H1 (cell line): ENCODE measurements at regions not wholly inside any gene's neighbourhood (a gene's known extent, or its start where the extent isn't known, plus 50 kb on each side); places are given as distances from the start of the nearest gene placed in this dataset.

Source experiments
- CTCF ChIA-PET: fragments of 300-600 bp; sonication (Branson Sonifier 250); formaldehyde crosslinking; loops from one replicate; lab custom pipeline; 2021; ENCODE audit not compliant: partially characterized antibody; lab: Charles Lee
- POLR2A ChIA-PET: fragments of 300-600 bp; sonication (Branson Sonifier 250); formaldehyde crosslinking; loops from one replicate; lab custom pipeline; 2021; ENCODE audit warnings: inconsistent platforms; ENCODE audit not compliant: partially characterized antibody; lab: Charles Lee
- DNase-seq, 2 experiments: peaks; one replicate each; pipeline versions ENCODE4 v3.0.0 to v3.0.0-alpha.2; 2010 to 2022; ENCODE audit warnings: low spot score in 2 of 2, low read depth in 1 of 2, mixed read lengths in 1 of 2
- FAIRE-seq: peaks from 2 replicates; lab custom pipeline; 2011; peaks lifted over from hg19 to GRCh38; lab: Jason Lieb, UNC
- H2AFZ ChIP-seq: 2 replicates; pipeline ENCODE4 v1.8.1; 2012; ENCODE audit warnings: low read length, inconsistent platforms
- H2AK5ac ChIP-seq: 2 replicates; pipeline ENCODE4 v1.6.1; 2013; ENCODE audit warnings: low read depth, low read length
- H2BK120ac ChIP-seq: replicated peaks from 2 replicates; pipeline ENCODE3; 2013; ENCODE audit warnings: low read depth, low read length, inconsistent platforms
- H2BK12ac ChIP-seq: 2 replicates; pipeline ENCODE4 v1.6.1; 2013; ENCODE audit warnings: low read depth, low read length
- H2BK15ac ChIP-seq: 2 replicates; pipeline ENCODE4 v1.6.1; 2013; ENCODE audit warnings: low read length
- H2BK20ac ChIP-seq: 2 replicates; pipeline ENCODE4 v1.6.1; 2013; ENCODE audit warnings: low read length
- H2BK5ac ChIP-seq: 2 replicates; pipeline ENCODE4 v1.6.1; 2013; ENCODE audit warnings: low read depth, low read length
- H3K14ac ChIP-seq: 2 replicates; pipeline ENCODE4 v1.6.1; 2013; ENCODE audit warnings: inconsistent platforms; ENCODE audit not compliant: insufficient read length
- H3K18ac ChIP-seq: 2 replicates; pipeline ENCODE4 v1.6.1; 2013; ENCODE audit warnings: low read length; ENCODE audit errors: extremely low read depth
- H3K23ac ChIP-seq: 2 replicates; pipeline ENCODE4 v1.6.1; 2013; ENCODE audit warnings: inconsistent platforms; ENCODE audit not compliant: insufficient read length
- H3K23me2 ChIP-seq: 2 replicates; pipeline ENCODE4 v1.6.1; 2013; ENCODE audit warnings: low read depth, low read length
- H3K27ac ChIP-seq: 2 replicates; pipeline ENCODE4 v1.6.1; 2011; ENCODE audit warnings: low read depth, low read length, inconsistent platforms
- H3K27me3 ChIP-seq, 4 experiments: replicated peaks in 1 of 4; 1 replicate in 1 of 4; 2 replicates in 3 of 4; pipeline versions ENCODE4 v1.6.1 to v1.8.1; 2011 to 2013; ENCODE audit warnings: low read length in 3 of 4, mild to moderate bottlenecking in 3 of 4, inconsistent platforms in 2 of 4, mixed read lengths in 2 of 4, moderate library complexity in 1 of 4; ENCODE audit not compliant: control insufficient read depth in 3 of 4, insufficient read depth in 3 of 4; ENCODE audit errors: extremely low read depth in 1 of 4
- H3K36me3 ChIP-seq, 4 experiments: 2 replicates each; pipeline versions ENCODE4 v1.6.1 to v1.8.1; 2011 to 2013; ENCODE audit warnings: mild to moderate bottlenecking in 4 of 4, low read length in 3 of 4, moderate library complexity in 2 of 4, control low read depth in 1 of 4, inconsistent platforms in 1 of 4; ENCODE audit not compliant: insufficient read depth in 4 of 4, control insufficient read depth in 2 of 4
- H3K4ac ChIP-seq: replicated peaks from 2 replicates; pipeline ENCODE3; 2013; ENCODE audit warnings: low read length, low read depth, mixed read lengths, inconsistent platforms; ENCODE audit not compliant: insufficient read length
- H3K4me1 ChIP-seq, 4 experiments: replicated peaks in 1 of 4; 1 replicate in 1 of 4; 2 replicates in 3 of 4; pipeline versions ENCODE4 v1.6.1 to v1.8.1; 2011 to 2013; ENCODE audit warnings: low read length in 3 of 4, inconsistent platforms in 2 of 4, mixed read lengths in 1 of 4; ENCODE audit not compliant: insufficient read depth in 4 of 4, control insufficient read depth in 3 of 4
- H3K4me2 ChIP-seq, 2 experiments: 2 replicates each; pipeline versions ENCODE4 v1.6.1 to v1.8.1; 2011 to 2013; ENCODE audit warnings: low read depth in 2 of 2, low read length in 2 of 2, control low read depth in 1 of 2, inconsistent platforms in 1 of 2, mild to moderate bottlenecking in 1 of 2; ENCODE audit not compliant: insufficient read depth in 1 of 2
- H3K4me3 ChIP-seq, 4 experiments: fragments of 200-600, 300-600 bp in 1 of 4; sonication (generic), shearing (Covaris generic), sonication (Bioruptor Twin) in 1 of 4; 2 replicates each; pipeline versions ENCODE4 v1.5.1 to v1.8.1; 2011 to 2016; ENCODE audit warnings: low read length in 4 of 4, low read depth in 3 of 4, control low read depth in 2 of 4, inconsistent platforms in 2 of 4, mild to moderate bottlenecking in 2 of 4, mixed read lengths in 1 of 4, moderate library complexity in 1 of 4; ENCODE audit not compliant: insufficient read depth in 2 of 4; ENCODE audit errors: extremely low read depth in 1 of 4
- H3K56ac ChIP-seq: replicated peaks from 2 replicates; pipeline ENCODE3; 2013; ENCODE audit warnings: low read depth, mild to moderate bottlenecking, mixed read lengths, low read length, inconsistent platforms; ENCODE audit not compliant: insufficient read length
- H3K79me1 ChIP-seq: 2 replicates; pipeline ENCODE4 v1.6.1; 2013; ENCODE audit warnings: low read depth, low read length, control low read depth
- H3K79me2 ChIP-seq, 2 experiments: 2 replicates each; pipeline versions ENCODE4 v1.6.1 to v1.8.1; 2012 to 2013; ENCODE audit warnings: low read length in 2 of 2, mild to moderate bottlenecking in 2 of 2, inconsistent platforms in 1 of 2; ENCODE audit not compliant: insufficient read depth in 2 of 2, control insufficient read depth in 1 of 2
- H3K9ac ChIP-seq, 4 experiments: replicated peaks in 1 of 4; 1 replicate in 1 of 4; 2 replicates in 3 of 4; pipeline versions ENCODE4 v1.6.1 to v1.8.1; 2011 to 2013; ENCODE audit warnings: low read depth in 3 of 4, low read length in 3 of 4, control low read depth in 2 of 4, mild to moderate bottlenecking in 2 of 4, moderate library complexity in 2 of 4, inconsistent platforms in 1 of 4; ENCODE audit errors: extremely low read depth in 1 of 4
- H3K9me3 ChIP-seq, 2 experiments: 2 replicates each; pipeline versions ENCODE4 v1.6.1 to v1.8.1; 2012 to 2013; ENCODE audit warnings: mild to moderate bottlenecking in 2 of 2, moderate library complexity in 2 of 2, control low read depth in 1 of 2, inconsistent platforms in 1 of 2, low read depth in 1 of 2, low read length in 1 of 2, mixed read lengths in 1 of 2; ENCODE audit not compliant: insufficient read depth in 2 of 2
- H4K20me1 ChIP-seq, 2 experiments: replicated peaks in 1 of 2; 2 replicates each; pipeline versions ENCODE3 to v1.8.1; 2011 to 2013; ENCODE audit warnings: inconsistent platforms in 2 of 2, low read length in 2 of 2, mild to moderate bottlenecking in 1 of 2; ENCODE audit not compliant: insufficient read depth in 2 of 2, control insufficient read depth in 1 of 2
- H4K5ac ChIP-seq: 2 replicates; pipeline ENCODE4 v1.6.1; 2013; ENCODE audit warnings: low read length, low read depth, mixed read lengths, inconsistent platforms; ENCODE audit not compliant: insufficient read length
- H4K8ac ChIP-seq: 2 replicates; pipeline ENCODE4 v1.8.0; 2013; ENCODE audit warnings: mild to moderate bottlenecking, moderate library complexity, low read length, inconsistent platforms; ENCODE audit not compliant: insufficient read depth; ENCODE audit errors: extremely low read depth
- H4K91ac ChIP-seq: replicated peaks from 2 replicates; pipeline ENCODE3; 2013; ENCODE audit warnings: low read length, mixed read lengths, inconsistent platforms; ENCODE audit not compliant: insufficient read length
- ASH2L ChIP-seq: fragments of 200-600, 300-600 bp; sonication (generic); IDR thresholded peaks from one replicate; pipeline ENCODE4 v1.7.1; 2017; ENCODE audit warnings: low read length
- ATF3 ChIP-seq: IDR thresholded peaks from 2 replicates; pipeline ENCODE4 v1.6.1; 2011; ENCODE audit warnings: low read depth, mild to moderate bottlenecking, low read length; ENCODE audit not compliant: insufficient read depth
- CEBPB ChIP-seq: IDR thresholded peaks from 2 replicates; pipeline ENCODE4 v1.6.1; 2012; ENCODE audit warnings: low read depth, low read length
- CHD1 ChIP-seq: IDR thresholded peaks from 2 replicates; pipeline ENCODE4 v1.6.1; 2012; ENCODE audit warnings: low read depth, low read length, improper control_type of control experiment
- CREB1 ChIP-seq: IDR thresholded peaks from 2 replicates; pipeline ENCODE4 v1.6.1; 2012; ENCODE audit warnings: inconsistent platforms
- KDM1A ChIP-seq: fragments of 200-600, 300-600 bp; sonication (generic); IDR thresholded peaks from 2 replicates; pipeline ENCODE4 v1.7.1; 2016; ENCODE audit warnings: mild to moderate bottlenecking, low read length, borderline replicate concordance
- MAFK ChIP-seq: IDR thresholded peaks from 2 replicates; pipeline ENCODE4 v1.6.1; 2012; ENCODE audit warnings: low read depth, mild to moderate bottlenecking, improper control_type of control experiment, low read length
- NANOG ChIP-seq: IDR thresholded peaks from 2 replicates; pipeline ENCODE4 v1.6.1; 2011; ENCODE audit warnings: low read length, low read depth, mild to moderate bottlenecking, inconsistent platforms; ENCODE audit not compliant: insufficient read depth, poor library complexity, severe bottlenecking
- PHF8 ChIP-seq: fragments of 200-600 bp; sonication (generic); conservative IDR thresholded peaks from 2 replicates; pipeline ENCODE4 v1.7.1; 2012; ENCODE audit warnings: low read depth, mild to moderate bottlenecking, inconsistent platforms, low read length, moderate library complexity
- RBBP5 ChIP-seq: IDR thresholded peaks from 2 replicates; pipeline ENCODE4 v1.7.1; 2012; ENCODE audit warnings: low read depth, mild to moderate bottlenecking, inconsistent platforms, low read length, moderate library complexity, borderline replicate concordance
- RFX5 ChIP-seq: IDR thresholded peaks from 2 replicates; pipeline ENCODE4 v1.6.1; 2011; ENCODE audit warnings: low read depth, low read length, improper control_type of control experiment, borderline replicate concordance
- SRF ChIP-seq: IDR thresholded peaks from 2 replicates; pipeline ENCODE4 v1.6.1; 2011; ENCODE audit warnings: mild to moderate bottlenecking, low read depth, low read length, moderate library complexity
- TAF7 ChIP-seq: optimal IDR thresholded peaks from 2 replicates; pipeline ENCODE3; 2011; ENCODE audit warnings: low read depth, mild to moderate bottlenecking, inconsistent platforms, low read length, moderate library complexity, borderline replicate concordance
- ZNF274 ChIP-seq: IDR thresholded peaks from 2 replicates; pipeline ENCODE4 v1.7.0; 2012; ENCODE audit warnings: low read length, borderline replicate concordance; ENCODE audit errors: extremely low read depth
- WGBS, 2 experiments: shearing (Covaris generic) in 1 of 2; methylation state at CpG; one replicate each; pipeline versions ENCODE4 v1.1.6 to v1.1.7; 2013 to 2015; ENCODE audit warnings: low lambda C conversion rate in 2 of 2, mixed read lengths in 2 of 2, inconsistent platforms in 1 of 2, low coverage in 1 of 2, missing lambda C conversion rate in 1 of 2; ENCODE audit not compliant: insufficient replicate concordance in 2 of 2, insufficient coverage in 1 of 2, insufficient read length in 1 of 2; ENCODE audit errors: extremely low coverage in 1 of 2, missing lambda C conversion rate in 1 of 2; 5-methylcytosine and 5-hydroxymethylcytosine counted together

- POLR2A ChIA-PET = no interaction called here
- TF ChIP-seq KDM1A (no peak), TAF7 (no peak), RBBP5 (no peak), ASH2L (no peak), NANOG (no peak), ZNF274 (no peak), RFX5 (no peak), CEBPB (no peak), MAFK (no peak), CREB1 (no peak), SRF (no peak), ATF3 (no peak), PHF8 (no peak), CHD1 (no peak)
Observed at GRCh38 chr21:36567216-36567885, 87.4 kb upstream of the CLDN14 start.

More at GRCh38 chr21:36567216-36567885, 87.4 kb upstream of the CLDN14 start:
- FAIRE-seq = no peak
- Histone ChIP-seq H3K36me3 (no peaks in the 10 kb centered on the region), H3K23ac (no peak overlapping the region), H3K4ac (no peak overlapping the region), H2BK120ac (no peak overlapping the region), H3K56ac (no peak overlapping the region), H3K4me2 (no peak overlapping the region), H4K91ac (no peak overlapping the region), H3K4me1 (no peaks in the 10 kb centered on the region), H3K9me3 (peaks cover 4 to 5% of the 10 kb centered on the region in 2 experiments; a peak in 3 of 4 replicates), H3K14ac (no peak overlapping the region), H2BK15ac (no peak overlapping the region), H2BK5ac (no peak overlapping the region), H4K5ac (no peak overlapping the region), H3K79me1 (no peaks in the 10 kb centered on the region), H3K23me2 (no peaks in the 10 kb centered on the region), H2AK5ac (no peak overlapping the region), H3K27ac (no peak overlapping the region), H2BK12ac (no peak overlapping the region), H2BK20ac (no peak overlapping the region), H3K18ac (no peak overlapping the region), H3K9ac (no peak overlapping the region), H3K79me2 (no peaks in the 10 kb centered on the region), H4K20me1 (no peaks in the 10 kb centered on the region), H3K27me3 (no peaks in the 10 kb centered on the region; a peak in 1 of 7 replicates), H3K4me3 (no peak overlapping the region), H4K8ac (no peak overlapping the region), H2AFZ (no peak overlapping the region)
- CTCF ChIA-PET = interaction anchor here (0.9 to 1.7 kb wide), 8 partner anchors 17 to 287 kb away, joined by 3 to 6 read pairs (median 5); no protein-coding TSS in a partner anchor
- 98% methylated on average over 5 of the region's 5 CpGs; no CpG with 5 or more reads in 1 of the 2 experiments for WGBS, 2 experiments
- no peak for DNase-seq
